ENCODE measurements at regions not wholly inside any gene's neighbourhood (a gene's known extent, or its start where the extent isn't known, plus 50 kb on each side); places are given as distances from the start of the nearest gene placed in this dataset.
A peak's percentile ranks its signal among the peaks of the same experiment; 100 is the strongest.

GRCh38 chr10:110445871-110446270, 51.8 kb upstream of the DUSP5 start:
- Histone ChIP-seq H3K9me3 (ENCODE audit: control insufficient read depth, low read length) (no peaks in the 10 kb centered on the region), H3K36me3 (ENCODE audit: control insufficient read depth, insufficient read depth, low read length, severe bottlenecking) (no peaks in the 10 kb centered on the region), H3K27me3 (replicated peaks; ENCODE audit: control insufficient read depth, insufficient read depth, low read length) (no peaks in the 10 kb centered on the region), H3K4me3 (ENCODE audit: low read length) (no peak overlapping the region), H3K9ac (ENCODE audit: low read length) (no peak overlapping the region), H3K4me1 (ENCODE audit: control insufficient read depth, insufficient read depth, low read length) (peaks cover 12% of the 10 kb centered on the region)
- no peak for DNase-seq (ENCODE audit: low read depth)

- Histone ChIP-seq H3K36me3 (ENCODE audit: control insufficient read depth, insufficient read depth, low read length, severe bottlenecking) (no peaks in the 10 kb centered on the region), H3K4me1 (ENCODE audit: control insufficient read depth, insufficient read depth, low read length) (peaks cover 12% of the 10 kb centered on the region), H3K27me3 (replicated peaks; ENCODE audit: control insufficient read depth, insufficient read depth, low read length) (no peaks in the 10 kb centered on the region), H3K9ac (ENCODE audit: low read length) (no peak overlapping the region), H3K9me3 (ENCODE audit: control insufficient read depth, low read length) (no peaks in the 10 kb centered on the region), H3K4me3 (ENCODE audit: low read length) (no peak overlapping the region)
- DNase-seq (ENCODE audit: low read depth): no peak
Observed at GRCh38 chr10:110446277-110446676, 51.4 kb upstream of the DUSP5 start.

GRCh38 chr10:110446954-110447608, 50.6 kb upstream of the DUSP5 start:
- Histone ChIP-seq H3K4me3 (ENCODE audit: low read length) (no peak overlapping the region), H3K9ac (ENCODE audit: low read length) (peak overlapping the region; percentile 33), H3K9me3 (ENCODE audit: control insufficient read depth, low read length) (no peaks in the 10 kb centered on the region), H3K4me1 (ENCODE audit: control insufficient read depth, insufficient read depth, low read length) (peaks cover 12% of the 10 kb centered on the region), H3K27me3 (replicated peaks; ENCODE audit: control insufficient read depth, insufficient read depth, low read length) (no peaks in the 10 kb centered on the region), H3K36me3 (ENCODE audit: control insufficient read depth, insufficient read depth, low read length, severe bottlenecking) (no peaks in the 10 kb centered on the region)
- DNase-seq (ENCODE audit: low read depth): peak; percentile 44

- H3K4me1 ChIP-seq (ENCODE audit: control insufficient read depth, insufficient read depth, low read length): peaks cover 12% of the 10 kb centered on the region
- peak overlapping the region; percentile 33 for H3K9ac ChIP-seq (ENCODE audit: low read length)
- no peak overlapping the region for H3K4me3 ChIP-seq (ENCODE audit: low read length)
- H3K27me3 ChIP-seq (replicated peaks; ENCODE audit: control insufficient read depth, insufficient read depth, low read length): no peaks in the 10 kb centered on the region
- DNase-seq (ENCODE audit: low read depth): no peak
- no peaks in the 10 kb centered on the region for H3K9me3 ChIP-seq (ENCODE audit: control insufficient read depth, low read length)
- H3K36me3 ChIP-seq (ENCODE audit: control insufficient read depth, insufficient read depth, low read length, severe bottlenecking): no peaks in the 10 kb centered on the region
Observed at GRCh38 chr10:110447886-110448285, 49.8 kb upstream of the DUSP5 start.
